GM13977 (cell line): ENCODE measurements at regions not wholly inside any gene's neighbourhood (a gene's known extent, or its start where the extent isn't known, plus 50 kb on each side); places are given as distances from the start of the nearest gene placed in this dataset.

Experiments
- DNase-seq: peaks from one replicate; pipeline ENCODE4 v3.0.0; 2012; ENCODE audit warnings: low spot score
- in situ Hi-C: fragments of 300-500 bp; cut with MboI; formaldehyde crosslinking; loops from one replicate; pipeline ENCODE4 v1.12.0; 2022; ENCODE audit warnings: low sequenced_read_pairs, low pct_unique_long_range_greater_than_20kb, mixed read lengths, inconsistent platforms; ENCODE audit not compliant: unreplicated experiment
- TF ChIP-seq, protein P1 (sequence below): IDR thresholded peaks from 2 replicates; pipeline ENCODE4 v1.5.1; 2012; ENCODE audit warnings: mild to moderate bottlenecking, control low read depth; ENCODE audit not compliant: insufficient read depth; ENCODE audit errors: extremely low read depth, missing control alignments

DNA sequence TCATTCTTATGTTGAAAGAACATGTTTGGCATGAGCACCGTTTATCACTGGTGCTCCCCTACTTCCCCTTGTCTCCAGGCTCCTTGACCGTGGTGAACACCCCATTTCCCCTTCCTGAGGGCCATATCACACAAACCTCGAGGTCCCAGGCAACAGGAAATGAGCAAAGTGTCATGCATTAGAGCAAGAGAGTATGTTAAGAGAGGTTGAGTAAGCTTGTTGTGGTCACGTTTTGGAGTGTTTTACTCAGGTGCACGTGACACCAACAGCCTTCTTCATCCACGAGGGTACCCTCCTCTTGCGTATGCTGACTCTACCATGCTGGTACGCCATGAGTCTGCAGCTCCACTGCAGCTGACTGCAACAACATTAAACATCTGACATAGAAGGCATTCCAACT, 482.2 kb upstream of the NBEA start:
- no peak for DNase-seq
- TF ChIP-seq, protein P1, sequence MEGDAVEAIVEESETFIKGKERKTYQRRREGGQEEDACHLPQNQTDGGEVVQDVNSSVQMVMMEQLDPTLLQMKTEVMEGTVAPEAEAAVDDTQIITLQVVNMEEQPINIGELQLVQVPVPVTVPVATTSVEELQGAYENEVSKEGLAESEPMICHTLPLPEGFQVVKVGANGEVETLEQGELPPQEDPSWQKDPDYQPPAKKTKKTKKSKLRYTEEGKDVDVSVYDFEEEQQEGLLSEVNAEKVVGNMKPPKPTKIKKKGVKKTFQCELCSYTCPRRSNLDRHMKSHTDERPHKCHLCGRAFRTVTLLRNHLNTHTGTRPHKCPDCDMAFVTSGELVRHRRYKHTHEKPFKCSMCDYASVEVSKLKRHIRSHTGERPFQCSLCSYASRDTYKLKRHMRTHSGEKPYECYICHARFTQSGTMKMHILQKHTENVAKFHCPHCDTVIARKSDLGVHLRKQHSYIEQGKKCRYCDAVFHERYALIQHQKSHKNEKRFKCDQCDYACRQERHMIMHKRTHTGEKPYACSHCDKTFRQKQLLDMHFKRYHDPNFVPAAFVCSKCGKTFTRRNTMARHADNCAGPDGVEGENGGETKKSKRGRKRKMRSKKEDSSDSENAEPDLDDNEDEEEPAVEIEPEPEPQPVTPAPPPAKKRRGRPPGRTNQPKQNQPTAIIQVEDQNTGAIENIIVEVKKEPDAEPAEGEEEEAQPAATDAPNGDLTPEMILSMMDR: no peak
- in situ Hi-C loops: no loop called here

GRCh38 chr13:34462843-34463242, 479.2 kb upstream of the NBEA start:
- DNase-seq: no peak
- TF ChIP-seq, protein P1: no peak
- in situ Hi-C loops: no loop called here

DNA sequence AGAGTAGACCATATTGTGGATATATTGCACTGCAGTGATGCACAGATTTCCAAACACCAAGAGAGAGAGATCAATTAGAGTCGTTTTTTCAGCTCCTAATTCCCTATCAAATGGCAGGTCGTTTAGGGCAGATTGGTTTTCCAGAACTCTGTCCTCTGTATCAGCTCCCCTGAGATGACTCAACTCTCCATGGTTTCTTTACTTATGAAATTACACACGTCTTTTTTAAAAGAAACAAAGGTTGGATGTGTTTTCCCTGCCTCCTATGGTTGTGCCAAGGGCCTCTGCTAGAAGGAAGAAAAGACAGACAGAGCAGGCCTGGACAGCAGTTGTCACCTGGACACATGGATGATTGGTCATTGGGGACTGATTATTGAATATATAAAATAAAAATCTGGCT, 478.1 kb upstream of the NBEA start:
- DNase-seq: no peak
- TF ChIP-seq, protein P1: no peak
- in situ Hi-C loops: no loop called here

- TF ChIP-seq, protein P1: no peak
- DNase-seq: no peak
Measured at GRCh38 chr13:34465423-34465922, 476.6 kb upstream of the NBEA start.

GRCh38 chr13:34466301-34466700, 475.8 kb upstream of the NBEA start:
- in situ Hi-C loops: no loop called here
- TF ChIP-seq, protein P1: no peak

More at GRCh38 chr13:34465423-34465922, 476.6 kb upstream of the NBEA start:
- in situ Hi-C loops: no loop called here

DNA sequence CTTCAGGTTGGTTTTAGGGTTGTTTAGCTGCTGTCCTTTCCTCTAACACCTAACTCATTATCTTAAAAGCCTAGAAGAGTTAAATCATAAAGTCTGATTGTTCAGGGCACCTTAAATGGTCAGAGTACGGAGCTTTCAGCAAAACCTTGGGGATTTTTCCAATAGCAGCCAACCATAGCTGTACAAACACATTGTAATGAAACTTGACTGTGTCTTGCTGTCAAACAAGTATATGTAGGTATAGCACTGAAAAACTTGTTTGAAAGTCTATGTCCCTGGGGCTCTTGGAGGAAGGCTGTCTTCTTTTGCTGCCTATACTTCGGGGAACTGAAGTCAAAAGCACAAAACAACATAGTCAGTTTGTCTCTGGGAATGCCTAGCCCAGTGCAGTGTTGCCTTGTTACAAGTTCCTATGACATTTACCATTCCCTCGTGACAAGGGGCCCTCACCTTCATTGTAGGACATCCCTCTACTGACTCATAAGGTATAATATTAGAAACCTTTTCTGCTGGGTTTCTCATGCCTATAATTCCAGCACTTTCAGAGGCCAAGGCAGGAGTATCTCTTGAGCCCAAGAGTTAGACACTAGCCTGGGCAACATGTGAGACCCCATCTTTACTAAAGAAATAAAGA, 474.5 kb upstream of the NBEA start:
- DNase-seq: no peak
- in situ Hi-C loops: no loop called here

More at GRCh38 chr13:34466301-34466700, 475.8 kb upstream of the NBEA start:
- no peak for DNase-seq

More for the DNA sequence above, 474.5 kb upstream of the NBEA start:
- TF ChIP-seq, protein P1: no peak
